NCI-H1694 (cell line): ENCODE measurements at regions not wholly inside any gene's neighbourhood (a gene's known extent, or its start where the extent isn't known, plus 50 kb on each side); places are given as distances from the start of the nearest gene placed in this dataset.
"Not testable (repeated sequence)": the region's sequence is repeated elsewhere in the genome, so short reads cannot be mapped to it uniquely, and the experiment has no call there.

ENCODE experiments used
- DNase-seq: peaks from one replicate; lab custom pipeline; 2025; lab: John Stamatoyannopoulos, UW

- no peak for DNase-seq
Observed at GRCh38 chr4:152193059-152193458, 342.8 kb downstream of the FBXW7 start.

- DNase-seq, result no peak
Observed at GRCh38 chr4:152190907-152191306, 345.0 kb downstream of the FBXW7 start.

GRCh38 chr4:152189451-152190179 is 346.3 kb downstream of the FBXW7 start:
- no peak for DNase-seq

- no peak for DNase-seq
Observed at GRCh38 chr4:152188801-152189200, 347.1 kb downstream of the FBXW7 start.

- DNase-seq, result no peak
Observed at GRCh38 chr4:152187693-152188092, 348.2 kb downstream of the FBXW7 start.

- DNase-seq, result no peak
Observed at GRCh38 chr4:152185786-152186550, 349.9 kb downstream of the FBXW7 start.

GRCh38 chr4:152181150-152181549 is 354.7 kb downstream of the FBXW7 start:
- no peak for DNase-seq

- DNase-seq, result no peak
Observed at GRCh38 chr4:152180369-152180768, 355.5 kb downstream of the FBXW7 start.

- DNase-seq, result not testable (repeated sequence)
Observed at GRCh38 chr4:152177538-152177937, 358.4 kb downstream of the FBXW7 start.

- DNase-seq, result no peak
Observed at GRCh38 chr4:152176627-152177214, 359.2 kb downstream of the FBXW7 start.

- no peak for DNase-seq
Observed at GRCh38 chr4:152175586-152175985, 360.3 kb downstream of the FBXW7 start.

- DNase-seq, result no peak
Observed at GRCh38 chr4:152172146-152172545, 363.7 kb downstream of the FBXW7 start.

- no peak for DNase-seq
Observed at GRCh38 chr4:152171556-152171955, 364.3 kb downstream of the FBXW7 start.

GRCh38 chr4:152169683-152170082 is 366.2 kb downstream of the FBXW7 start:
- DNase-seq, result no peak

- DNase-seq, result no peak
Observed at GRCh38 chr4:152168987-152169616, 366.8 kb downstream of the FBXW7 start.

- DNase-seq, result no peak
Observed at GRCh38 chr4:152166567-152166966, 369.3 kb downstream of the FBXW7 start.

- DNase-seq, result no peak
Observed at GRCh38 chr4:152165846-152166245, 370.0 kb downstream of the FBXW7 start.

- no peak for DNase-seq
Observed at GRCh38 chr4:152165146-152165545, 370.7 kb downstream of the FBXW7 start.

GRCh38 chr4:152164561-152164960 is 371.3 kb downstream of the FBXW7 start:
- no peak for DNase-seq

- no peak for DNase-seq
Observed at GRCh38 chr4:152162331-152162697, 373.6 kb downstream of the FBXW7 start.

- DNase-seq, result no peak
Observed at GRCh38 chr4:152161676-152162330, 374.1 kb downstream of the FBXW7 start.

GRCh38 chr4:152160225-152160800 is 375.6 kb downstream of the FBXW7 start:
- DNase-seq, result no peak
